ENCODE measurements at regions not wholly inside any gene's neighbourhood (a gene's known extent, or its start where the extent isn't known, plus 50 kb on each side); places are given as distances from the start of the nearest gene placed in this dataset.

GRCh38 chr14:96725232-96725631, 72.0 kb upstream of the VRK1 start:
- H3K9ac ChIP-seq (replicated peaks; ENCODE audit: extremely low read depth, insufficient read depth, low read length) = no peak overlapping the region
- no peak overlapping the region for H2AFZ ChIP-seq (ENCODE audit: low read depth, low read length)
- no peaks in the 10 kb centered on the region for H3K4me1 ChIP-seq (ENCODE audit: control insufficient read depth, extremely low read depth, insufficient read depth, low read length)
- no peak for TF ChIP-seq MYC (IDR thresholded peaks at IDR 0.05; ENCODE audit: low read depth, low read length)
- TF ChIP-seq POLR2A (IDR thresholded peaks at IDR 0.05; ENCODE audit: low read depth, low read length) = no peak
- no peak for TF ChIP-seq JUN (IDR thresholded peaks at IDR 0.05; ENCODE audit: borderline replicate concordance, insufficient read depth, insufficient read length, low read depth)
- TF ChIP-seq GATA2 (IDR thresholded peaks at IDR 0.05; ENCODE audit: insufficient read depth, insufficient read length, low read depth, low read length) = no peak
- no peak for TF ChIP-seq EZH2 (IDR thresholded peaks at IDR 0.05; ENCODE audit: borderline replicate concordance, low read depth, low read length, severe bottlenecking)
- TF ChIP-seq POLR2AphosphoS5 (IDR thresholded peaks at IDR 0.05; ENCODE audit: insufficient read depth, low read depth, low read length) = no peak
- no peak for TF ChIP-seq MAX (IDR thresholded peaks at IDR 0.05; ENCODE audit: insufficient read depth, insufficient read length)
- no peak for TF ChIP-seq CTCF (IDR thresholded peaks at IDR 0.05; ENCODE audit: extremely low read depth in 1 of 2, insufficient read depth in 1 of 2, low read depth in 1 of 2, low read length in 2 of 2)
- TF ChIP-seq FOS (IDR thresholded peaks at IDR 0.05; ENCODE audit: borderline replicate concordance, insufficient read depth, low read length) = no peak
- CTCF ChIA-PET = interaction anchor here (0.9 kb wide), 1 partner anchor 16 kb away, joined by 4 read pairs; no protein-coding TSS in a partner anchor
- BruUV-seq (replicated peaks) = no TSS peak
- no peak for DNase-seq (ENCODE audit: low read depth, low spot score)
- H4K20me1 ChIP-seq (replicated peaks; ENCODE audit: control insufficient read depth, extremely low read depth, insufficient read depth, low read length) = no peaks in the 10 kb centered on the region
- no peaks in the 10 kb centered on the region for H3K79me2 ChIP-seq (ENCODE audit: control insufficient read depth, insufficient read depth, low read length)
- FAIRE-seq = no peak
- H3K9me3 ChIP-seq (replicated peaks; ENCODE audit: control insufficient read depth, insufficient read depth, low read length) = no peaks in the 10 kb centered on the region
- H3K36me3 ChIP-seq (ENCODE audit: control insufficient read depth in 2 of 2, extremely low read depth in 1 of 2, insufficient read depth in 2 of 2, low read length in 2 of 2) = no peaks in the 10 kb centered on the region
- H3K27me3 ChIP-seq (ENCODE audit: control insufficient read depth in 2 of 2, insufficient read depth in 2 of 2, low read length in 2 of 2) = no peaks in the 10 kb centered on the region
- no peak overlapping the region for H3K27ac ChIP-seq (ENCODE audit: insufficient read depth, low read depth, low read length)
- H3K4me3 ChIP-seq (replicated peaks in 1 of 3; ENCODE audit: insufficient read depth in 1 of 3, low read depth in 1 of 3, low read length in 3 of 3) = no peak overlapping the region
- no peaks in the 10 kb centered on the region for H3K9me1 ChIP-seq (replicated peaks; ENCODE audit: control insufficient read depth, extremely low read depth, insufficient read depth, low read length)
- intact Hi-C loops (cut with micrococcal nuclease) = no loop called here
- H3K4me2 ChIP-seq (ENCODE audit: insufficient read depth, low read length) = no peak overlapping the region
- POLR2A ChIA-PET = no interaction called here
- dilution Hi-C loops (cut with MboI; ENCODE audit: extremely low pct_ligation_motif_present, low sequenced_read_pairs) = no loop called here

Data from endothelial cell of umbilical vein (primary cell).